H9 (cell line): ENCODE measurements at regions not wholly inside any gene's neighbourhood (a gene's known extent, or its start where the extent isn't known, plus 50 kb on each side); places are given as distances from the start of the nearest gene placed in this dataset.

Experiments used
- DNase-seq: peaks from one replicate; pipeline ENCODE4 v3.0.0-alpha.2; 2017
- H2AFZ ChIP-seq: one replicate; pipeline ENCODE4 v1.6.1; 2013; ENCODE audit warnings: mild to moderate bottlenecking, low read length, control low read depth, moderate library complexity
- H2AK5ac ChIP-seq: 2 replicates; pipeline ENCODE4 v1.6.1; 2013; ENCODE audit warnings: low read length, control low read depth, mixed read lengths; ENCODE audit not compliant: insufficient read length
- H2BK120ac ChIP-seq: one replicate; pipeline ENCODE4 v1.6.1; 2013; ENCODE audit warnings: low read depth, mild to moderate bottlenecking, low read length, control low read depth, inconsistent platforms; ENCODE audit not compliant: poor library complexity, severe bottlenecking
- H2BK12ac ChIP-seq: 2 replicates; pipeline ENCODE4 v1.6.1; 2013; ENCODE audit warnings: low read length, control low read depth, mixed read lengths, low read depth; ENCODE audit not compliant: insufficient read length
- H2BK15ac ChIP-seq: 2 replicates; pipeline ENCODE4 v1.6.1; 2013; ENCODE audit warnings: low read depth, low read length, control low read depth
- H2BK20ac ChIP-seq: one replicate; pipeline ENCODE4 v1.6.1; 2013; ENCODE audit warnings: low read depth, mild to moderate bottlenecking, low read length, control low read depth, inconsistent platforms; ENCODE audit not compliant: poor library complexity, severe bottlenecking
- H2BK5ac ChIP-seq: 2 replicates; pipeline ENCODE4 v1.6.1; 2013; ENCODE audit warnings: low read length, control low read depth, mixed read lengths; ENCODE audit not compliant: insufficient read length
- H3K14ac ChIP-seq: 2 replicates; pipeline ENCODE4 v1.6.1; 2013; ENCODE audit warnings: low read length, control low read depth; ENCODE audit not compliant: insufficient read depth
- H3K18ac ChIP-seq: 2 replicates; pipeline ENCODE4 v1.6.1; 2013; ENCODE audit warnings: low read depth, mild to moderate bottlenecking, mixed read lengths, low read length, control low read depth; ENCODE audit not compliant: insufficient read length
- H3K23ac ChIP-seq: 2 replicates; pipeline ENCODE4 v1.6.1; 2013; ENCODE audit warnings: low read length, control low read depth, mixed read lengths, low read depth; ENCODE audit not compliant: insufficient read length
- H3K23me2 ChIP-seq: 2 replicates; pipeline ENCODE4 v1.6.1; 2013; ENCODE audit warnings: low read depth, mild to moderate bottlenecking, mixed read lengths, low read length, control low read depth; ENCODE audit not compliant: insufficient read length, poor library complexity, severe bottlenecking
- H3K27ac ChIP-seq: 2 replicates; pipeline ENCODE4 v1.5.1; 2013; ENCODE audit warnings: low read length, control low read depth, mixed read lengths, low read depth; ENCODE audit not compliant: insufficient read length
- H3K27me3 ChIP-seq: 2 replicates; pipeline ENCODE4 v1.6.1; 2013; ENCODE audit warnings: low read length, control low read depth, inconsistent platforms; ENCODE audit not compliant: insufficient read depth
- H3K4ac ChIP-seq: 2 replicates; pipeline ENCODE4 v1.6.1; 2013; ENCODE audit warnings: low read depth, mild to moderate bottlenecking, control low read depth, inconsistent platforms, low read length, moderate library complexity
- H3K4me1 ChIP-seq: 2 replicates; pipeline ENCODE4 v1.6.1; 2013; ENCODE audit warnings: low read length, control low read depth, inconsistent platforms; ENCODE audit not compliant: insufficient read depth
- H3K4me2 ChIP-seq: 2 replicates; pipeline ENCODE4 v1.6.1; 2013; ENCODE audit warnings: low read length, control low read depth, mixed read lengths; ENCODE audit not compliant: insufficient read length, insufficient read depth
- H3K56ac ChIP-seq: 2 replicates; pipeline ENCODE4 v1.6.1; 2013; ENCODE audit warnings: low read depth, mild to moderate bottlenecking, mixed read lengths, low read length, control low read depth; ENCODE audit not compliant: insufficient read length
- H3K79me1 ChIP-seq: 2 replicates; pipeline ENCODE4 v1.6.1; 2013; ENCODE audit warnings: low read depth, mild to moderate bottlenecking, moderate library complexity, low read length, control low read depth, inconsistent platforms; ENCODE audit not compliant: insufficient read depth, poor library complexity, severe bottlenecking
- H3K79me2 ChIP-seq: 2 replicates; pipeline ENCODE4 v1.6.1; 2013; ENCODE audit warnings: low read length, control low read depth, inconsistent platforms; ENCODE audit not compliant: insufficient read depth
- H3K9ac ChIP-seq: 2 replicates; pipeline ENCODE4 v1.6.1; 2013; ENCODE audit warnings: low read length, control low read depth, mixed read lengths; ENCODE audit not compliant: insufficient read length; ENCODE audit errors: extremely low read depth
- H3K9me3 ChIP-seq: one replicate; pipeline ENCODE4 v1.6.1; 2013; ENCODE audit warnings: low read depth, low read length, inconsistent platforms; ENCODE audit not compliant: control insufficient read depth
- H3T11ph ChIP-seq: one replicate; pipeline ENCODE4 v1.6.1; 2013; ENCODE audit warnings: mild to moderate bottlenecking, low read length, control low read depth, inconsistent platforms
- H4K20me1 ChIP-seq: one replicate; pipeline ENCODE4 v1.6.1; 2013; ENCODE audit not compliant: control insufficient read depth, insufficient read length, insufficient read depth
- H4K5ac ChIP-seq: 2 replicates; pipeline ENCODE4 v1.6.1; 2013; ENCODE audit warnings: low read depth, mild to moderate bottlenecking, mixed read lengths, low read length, control low read depth; ENCODE audit not compliant: insufficient read length
- H4K8ac ChIP-seq: replicated peaks from 2 replicates; pipeline ENCODE4 v1.6.1; 2013; ENCODE audit warnings: low read length, control low read depth, mixed read lengths, low read depth; ENCODE audit not compliant: insufficient read length
- H4K91ac ChIP-seq: 2 replicates; pipeline ENCODE4 v1.6.1; 2013; ENCODE audit warnings: low read depth, mild to moderate bottlenecking, moderate library complexity, mixed read lengths, low read length, control low read depth; ENCODE audit not compliant: insufficient read length
- H3K27ac Mint-ChIP-seq, 3 experiments: 2 replicates in 2 of 3; 3 replicates in 1 of 3; pipeline ENCODE4 v1.8.0; 2020 to 2021; ENCODE audit warnings: mixed read lengths in 3 of 3, mild to moderate bottlenecking in 1 of 3, moderate library complexity in 1 of 3
- H3K27me3 Mint-ChIP-seq: 2 replicates; pipeline ENCODE4 v1.8.0; 2021; ENCODE audit warnings: low read depth, mild to moderate bottlenecking, moderate library complexity, mixed read lengths
- H3K36me3 Mint-ChIP-seq, 3 experiments: 2 replicates in 2 of 3; 3 replicates in 1 of 3; pipeline ENCODE4 v1.8.0; 2020 to 2021; ENCODE audit warnings: low read depth in 3 of 3, mixed read lengths in 3 of 3; ENCODE audit not compliant: insufficient read depth in 1 of 3
- H3K4me1 Mint-ChIP-seq, 2 experiments: 2 replicates each; pipeline ENCODE4 v1.8.0; 2020; ENCODE audit warnings: mixed read lengths in 2 of 2
- H3K4me3 Mint-ChIP-seq, 2 experiments: 2 replicates in 1 of 2; 3 replicates in 1 of 2; pipeline ENCODE4 v1.8.0; 2020 to 2021; ENCODE audit warnings: mild to moderate bottlenecking in 2 of 2, mixed read lengths in 2 of 2, moderate library complexity in 1 of 2
- H3K9me3 Mint-ChIP-seq, 2 experiments: 2 replicates in 1 of 2; 3 replicates in 1 of 2; pipeline ENCODE4 v1.8.0; 2020; ENCODE audit warnings: mild to moderate bottlenecking in 2 of 2, mixed read lengths in 2 of 2, moderate library complexity in 1 of 2
- WGBS: extraction: QIAGEN DNeasy Blood & Tissue Kit; methylation state at CpG from one replicate; pipeline ENCODE4 v1.1.7; 2013; ENCODE audit warnings: missing lambda C conversion rate, low lambda C conversion rate, mixed read lengths; ENCODE audit not compliant: insufficient read length; ENCODE audit errors: extremely low coverage; 5-methylcytosine and 5-hydroxymethylcytosine counted together
- TF ChIP-seq, protein P1 (sequence below): fragments of 200-600 bp; sonication (generic); conservative IDR thresholded peaks from 3 replicates; pipeline ENCODE4 v1.8.0; 2021; ENCODE audit warnings: antibody characterized with exemption, mild to moderate bottlenecking

DNA sequence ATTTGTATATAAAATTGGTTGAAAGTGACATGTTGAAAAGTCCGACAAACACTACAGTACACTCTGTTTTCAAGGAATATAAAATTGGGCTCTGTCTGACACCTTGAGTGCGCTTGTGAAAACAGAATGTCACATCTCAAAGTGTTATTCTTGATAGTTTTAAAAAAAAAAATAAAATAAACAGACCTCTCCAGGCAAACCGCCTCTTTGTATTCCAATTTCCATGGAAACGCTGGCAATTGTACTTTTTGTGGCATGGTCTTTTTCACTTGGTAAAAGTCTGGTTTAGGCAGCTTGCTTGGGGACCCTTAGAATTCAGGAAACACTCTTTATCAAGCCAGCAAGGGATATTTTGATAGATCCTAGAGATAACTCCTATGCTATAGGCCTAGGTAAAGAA lies 302.5 kb downstream of the RAB28 start:
- H3K14ac ChIP-seq = no peak overlapping the region
- H2BK12ac ChIP-seq = no peak overlapping the region
- no peaks in the 10 kb centered on the region for H3K79me1 ChIP-seq
- H3K18ac ChIP-seq = no peak overlapping the region
- H3K4ac ChIP-seq = no peak overlapping the region
- no peak overlapping the region for H2AFZ ChIP-seq
- no peaks in the 10 kb centered on the region for H3K4me1 ChIP-seq
- H4K20me1 ChIP-seq = no peaks in the 10 kb centered on the region
- 0 out of 5 replicates have a peak, but pooled peaks cover 0 to 2% of the 10 kb centered on the region in 2 experiments for H3K9me3 Mint-ChIP-seq
- no peaks in the 10 kb centered on the region for H3K9me3 ChIP-seq
- no peak for DNase-seq
- no peak overlapping the region for H2BK20ac ChIP-seq
- H2BK15ac ChIP-seq = no peak overlapping the region
- H4K8ac ChIP-seq = no peak overlapping the region
- H3K4me2 ChIP-seq = no peak overlapping the region
- no peak overlapping the region for H3K4me3 Mint-ChIP-seq
- no peaks in the 10 kb centered on the region for H3K27me3 Mint-ChIP-seq
- no peak overlapping the region for H3T11ph ChIP-seq
- no peak overlapping the region for H2AK5ac ChIP-seq
- WGBS = no CpG with 5 or more reads among the region's 4 CpGs
- H3K23me2 ChIP-seq = no peaks in the 10 kb centered on the region
- H2BK120ac ChIP-seq = no peak overlapping the region
- no peak overlapping the region for H3K23ac ChIP-seq
- H4K91ac ChIP-seq = no peak overlapping the region
- H3K27ac Mint-ChIP-seq = no peak overlapping the region
- no peaks in the 10 kb centered on the region for H3K27me3 ChIP-seq
- TF ChIP-seq, protein P1, sequence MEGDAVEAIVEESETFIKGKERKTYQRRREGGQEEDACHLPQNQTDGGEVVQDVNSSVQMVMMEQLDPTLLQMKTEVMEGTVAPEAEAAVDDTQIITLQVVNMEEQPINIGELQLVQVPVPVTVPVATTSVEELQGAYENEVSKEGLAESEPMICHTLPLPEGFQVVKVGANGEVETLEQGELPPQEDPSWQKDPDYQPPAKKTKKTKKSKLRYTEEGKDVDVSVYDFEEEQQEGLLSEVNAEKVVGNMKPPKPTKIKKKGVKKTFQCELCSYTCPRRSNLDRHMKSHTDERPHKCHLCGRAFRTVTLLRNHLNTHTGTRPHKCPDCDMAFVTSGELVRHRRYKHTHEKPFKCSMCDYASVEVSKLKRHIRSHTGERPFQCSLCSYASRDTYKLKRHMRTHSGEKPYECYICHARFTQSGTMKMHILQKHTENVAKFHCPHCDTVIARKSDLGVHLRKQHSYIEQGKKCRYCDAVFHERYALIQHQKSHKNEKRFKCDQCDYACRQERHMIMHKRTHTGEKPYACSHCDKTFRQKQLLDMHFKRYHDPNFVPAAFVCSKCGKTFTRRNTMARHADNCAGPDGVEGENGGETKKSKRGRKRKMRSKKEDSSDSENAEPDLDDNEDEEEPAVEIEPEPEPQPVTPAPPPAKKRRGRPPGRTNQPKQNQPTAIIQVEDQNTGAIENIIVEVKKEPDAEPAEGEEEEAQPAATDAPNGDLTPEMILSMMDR = no peak
- H3K79me2 ChIP-seq = no peaks in the 10 kb centered on the region
- H3K9ac ChIP-seq = no peak overlapping the region
- no peak overlapping the region for H3K27ac ChIP-seq
- no peaks in the 10 kb centered on the region for H3K36me3 Mint-ChIP-seq
- H4K5ac ChIP-seq = no peak overlapping the region
- H2BK5ac ChIP-seq = no peak overlapping the region
- no peak overlapping the region for H3K56ac ChIP-seq
- peaks cover 0 to 2% of the 10 kb centered on the region in 2 experiments; a peak in 1 of 4 replicates for H3K4me1 Mint-ChIP-seq
